ENCODE measurements at regions not wholly inside any gene's neighbourhood (a gene's known extent, or its start where the extent isn't known, plus 50 kb on each side); places are given as distances from the start of the nearest gene placed in this dataset.

GRCh38 chr4:133565379-133565778 is 416.3 kb downstream of the PCDH10 start:
- H3K27me3 ChIP-seq = no peaks in the 10 kb centered on the region
- H3K4me1 ChIP-seq (replicated peaks in 1 of 2) = no peaks in the 10 kb centered on the region
- no peak overlapping the region for H3K27ac ChIP-seq
- 1 to 5% (median 4%) methylated on average over 1 of the region's 1 CpG for WGBS, 4 donors
- no peak overlapping the region for H3K4me3 ChIP-seq
- TF ChIP-seq CTCF (IDR thresholded peaks at IDR 0.05) = no peak
- TF ChIP-seq POLR2A (IDR thresholded peaks at IDR 0.05) = no peak
- no peaks in the 10 kb centered on the region for H3K9me3 ChIP-seq (replicated peaks in 1 of 3)
- no peak for DNase-seq
- H3K36me3 ChIP-seq (replicated peaks in 1 of 2) = no peaks in the 10 kb centered on the region
- intact Hi-C loops (cut with DNase I) = no loop called here

- no peaks in the 10 kb centered on the region for H3K27me3 ChIP-seq
- H3K4me1 ChIP-seq (replicated peaks in 1 of 2) = no peaks in the 10 kb centered on the region
- no peak for TF ChIP-seq POLR2A (IDR thresholded peaks at IDR 0.05)
- no peak for TF ChIP-seq CTCF (IDR thresholded peaks at IDR 0.05)
- no peak overlapping the region for H3K4me3 ChIP-seq
- DNase-seq = no peak
- H3K27ac ChIP-seq = no peak overlapping the region
- H3K36me3 ChIP-seq (replicated peaks in 1 of 2) = no peaks in the 10 kb centered on the region
- WGBS, 4 donors = 66 to 81% (median 72%) methylated on average over 3 to 6 of the region's 6 CpGs
- intact Hi-C loops (cut with DNase I) = no loop called here
- no peaks in the 10 kb centered on the region for H3K9me3 ChIP-seq (replicated peaks in 1 of 3)
Observed at GRCh38 chr4:133559987-133560386, 410.9 kb downstream of the PCDH10 start.

GRCh38 chr4:133555671-133556070 is 406.6 kb downstream of the PCDH10 start:
- Histone ChIP-seq H3K27ac (no peak overlapping the region), H3K4me3 (no peak overlapping the region), H3K36me3 (replicated peaks in 1 of 2) (no peaks in the 10 kb centered on the region), H3K27me3 (no peaks in the 10 kb centered on the region), H3K4me1 (replicated peaks in 1 of 2) (no peaks in the 10 kb centered on the region), H3K9me3 (replicated peaks in 1 of 3) (no peaks in the 10 kb centered on the region)
- 53 to 77% (median 63%) methylated on average over 1 of the region's 1 CpG for WGBS, 4 donors
- no peak for DNase-seq
- TF ChIP-seq CTCF (IDR thresholded peaks at IDR 0.05) (no peak), POLR2A (IDR thresholded peaks at IDR 0.05) (no peak)
- intact Hi-C loops (cut with DNase I) = no loop called here

GRCh38 chr4:133550436-133550835 is 401.3 kb downstream of the PCDH10 start:
- H3K4me1 ChIP-seq (replicated peaks in 1 of 2) = no peaks in the 10 kb centered on the region
- H3K27ac ChIP-seq = no peak overlapping the region
- WGBS, 4 donors = 56 to 69% (median 61%) methylated on average over 4 of the region's 4 CpGs
- no peaks in the 10 kb centered on the region for H3K9me3 ChIP-seq (replicated peaks in 1 of 3)
- H3K36me3 ChIP-seq (replicated peaks in 1 of 2) = no peaks in the 10 kb centered on the region
- intact Hi-C loops (cut with DNase I) = no loop called here
- TF ChIP-seq POLR2A (IDR thresholded peaks at IDR 0.05) = no peak
- TF ChIP-seq CTCF (IDR thresholded peaks at IDR 0.05) = no peak
- DNase-seq = no peak
- H3K27me3 ChIP-seq = no peaks in the 10 kb centered on the region
- H3K4me3 ChIP-seq = no peak overlapping the region

All from adrenal gland (tissue), 9 donors.